NCI-H524 treated with DMSO at 0.1 percent for 48 hours (cell line): ENCODE measurements at regions not wholly inside any gene's neighbourhood (a gene's known extent, or its start where the extent isn't known, plus 50 kb on each side); places are given as distances from the start of the nearest gene placed in this dataset.
A peak's percentile ranks its signal among the peaks of the same experiment; 100 is the strongest.
"Not testable (repeated sequence)": the region's sequence is repeated elsewhere in the genome, so short reads cannot be mapped to it uniquely, and the experiment has no call there.

Experiments used
- DNase-seq: peaks from one replicate; lab custom pipeline; 2025; lab: John Stamatoyannopoulos, UW

DNA sequence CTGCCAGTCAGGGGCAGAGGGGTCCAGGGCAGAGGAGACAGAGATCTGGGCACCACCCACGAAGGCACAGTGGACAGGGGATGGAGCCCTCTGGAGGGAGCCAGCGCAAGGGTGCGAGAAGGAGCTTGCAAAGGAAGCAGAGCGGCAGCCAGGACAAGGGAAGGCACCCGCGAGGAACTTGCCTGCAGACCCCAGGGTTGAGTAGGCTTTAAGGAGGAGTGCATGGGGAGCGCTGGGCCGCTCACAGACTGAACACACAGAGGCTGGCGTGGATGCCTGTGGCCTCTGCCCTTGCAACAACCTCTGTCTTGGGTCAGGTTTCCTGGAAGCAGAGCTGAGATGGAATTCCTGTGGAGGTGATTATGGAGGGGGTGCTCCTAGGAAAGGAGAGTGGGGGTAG is 374.4 kb downstream of the CNTNAP3B start:
- not testable (repeated sequence) for DNase-seq

DNA sequence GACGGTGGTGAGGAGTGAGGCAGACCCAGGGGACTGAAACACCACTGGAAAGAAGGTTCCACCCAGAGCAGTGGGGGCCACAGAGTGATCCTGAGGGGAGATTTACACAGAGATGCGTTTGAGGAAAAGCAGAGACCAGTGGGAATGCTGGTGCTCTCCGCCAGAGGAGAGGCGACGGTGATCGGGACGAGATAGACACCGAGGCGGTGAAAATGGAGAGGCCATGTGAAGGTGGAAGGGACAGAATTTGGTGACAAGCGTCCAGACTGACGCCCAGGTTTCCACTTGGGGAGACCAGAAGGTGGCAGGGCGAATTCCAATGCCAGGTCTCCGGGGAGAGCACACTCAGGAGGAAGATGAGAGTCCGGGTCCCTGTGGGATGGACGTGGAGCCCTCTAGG is 374.8 kb downstream of the CNTNAP3B start:
- not testable (repeated sequence) for DNase-seq

DNA sequence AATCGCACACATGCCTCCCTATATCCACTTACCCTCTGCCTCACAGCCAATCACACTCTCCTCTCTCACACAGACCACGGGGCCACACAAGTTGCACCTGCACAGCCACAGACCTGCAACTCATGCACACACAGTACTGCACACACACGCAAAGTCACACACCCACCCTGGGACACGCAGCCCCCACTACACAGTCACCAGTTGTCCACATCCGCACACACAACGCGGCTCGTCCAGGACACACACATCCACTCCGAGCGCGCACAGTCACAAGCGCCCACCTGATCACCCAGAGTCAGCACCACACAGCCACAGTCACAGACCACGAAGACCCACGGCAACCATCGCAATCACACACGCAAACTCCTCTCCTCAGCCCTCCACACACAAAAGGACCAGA is 387.3 kb downstream of the CNTNAP3B start:
- DNase-seq, result not testable (repeated sequence)

DNA sequence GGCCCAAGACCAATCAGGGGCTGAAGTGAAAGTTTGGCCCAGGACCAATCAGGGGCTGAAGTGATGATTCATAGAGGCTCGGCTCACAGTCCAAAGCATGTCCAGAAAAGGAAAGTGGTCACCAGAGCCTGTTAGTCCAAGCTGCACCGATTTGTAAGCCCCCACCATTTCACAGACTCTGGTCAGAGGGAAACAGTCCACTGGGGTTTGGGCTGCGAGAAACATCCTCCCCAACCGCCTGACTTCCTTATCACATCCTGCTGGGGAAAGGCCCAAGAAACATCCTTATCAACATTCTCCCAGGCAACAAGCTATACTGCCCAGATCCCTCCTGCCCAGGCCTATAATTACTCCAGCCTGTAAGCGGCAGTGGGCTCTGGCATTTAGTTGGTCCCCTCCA is 388.1 kb downstream of the CNTNAP3B start:
- DNase-seq, result not testable (repeated sequence)

DNA sequence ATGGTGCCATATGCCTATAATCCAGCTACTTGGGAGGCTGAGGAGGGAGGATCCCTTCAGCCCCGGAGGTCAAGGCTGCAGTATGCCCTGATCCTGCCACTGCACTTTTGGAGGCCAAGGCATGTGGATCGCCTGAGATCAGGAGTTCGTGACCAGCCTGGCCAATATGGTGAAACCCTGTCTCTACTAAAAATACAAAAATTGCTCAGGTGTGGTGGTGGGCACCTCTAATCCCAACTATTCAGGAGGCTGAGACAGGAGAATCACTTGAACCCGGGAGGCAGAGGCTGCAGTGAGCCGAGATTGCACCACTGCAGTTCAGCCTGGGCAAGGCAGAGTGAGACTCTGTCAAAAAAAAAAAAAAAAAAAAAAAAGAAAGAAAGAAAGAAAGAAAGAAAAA is 390.5 kb downstream of the CNTNAP3B start:
- not testable (repeated sequence) for DNase-seq

DNA sequence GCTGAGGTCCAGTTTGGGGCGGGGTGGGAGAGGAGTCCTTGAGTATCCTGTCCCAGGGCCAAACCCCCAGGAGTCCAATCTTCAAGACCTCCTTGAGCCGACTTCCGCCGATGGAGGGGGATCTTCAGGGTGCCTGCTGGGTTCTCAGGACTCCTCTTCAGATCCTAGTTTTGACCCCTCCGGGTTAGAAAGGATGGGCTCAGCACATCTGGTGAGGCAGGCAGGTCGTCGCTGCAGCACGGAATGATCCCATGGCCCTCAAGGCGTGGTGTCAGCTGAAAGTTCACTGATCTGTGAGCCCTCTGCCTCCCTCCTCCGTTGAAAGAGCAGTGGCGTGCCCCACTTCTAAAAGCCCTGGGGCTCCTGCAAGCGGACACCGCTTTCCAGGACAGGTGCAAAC is 430.0 kb downstream of the CNTNAP3B start:
- not testable (repeated sequence) for DNase-seq

DNA sequence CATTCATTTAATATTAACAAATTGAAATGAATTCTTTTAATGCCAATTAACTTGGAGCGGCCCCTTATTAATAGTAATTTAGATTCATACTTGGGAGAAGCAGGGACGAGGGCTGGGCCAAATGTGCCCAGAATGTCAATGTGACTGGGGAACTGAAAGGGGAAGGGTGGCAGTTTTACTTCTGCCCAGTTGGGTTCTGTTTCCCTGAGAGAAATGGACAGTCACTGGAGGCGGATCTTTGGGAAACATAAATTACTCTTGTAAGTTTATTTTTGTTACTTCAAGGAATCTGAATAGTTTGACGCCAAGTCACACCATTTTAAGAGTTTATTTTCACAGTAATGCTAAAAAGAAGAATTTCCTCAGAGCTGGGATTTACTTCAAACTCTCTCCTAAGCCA is 432.1 kb downstream of the CNTNAP3B start:
- not testable (repeated sequence) for DNase-seq

DNA sequence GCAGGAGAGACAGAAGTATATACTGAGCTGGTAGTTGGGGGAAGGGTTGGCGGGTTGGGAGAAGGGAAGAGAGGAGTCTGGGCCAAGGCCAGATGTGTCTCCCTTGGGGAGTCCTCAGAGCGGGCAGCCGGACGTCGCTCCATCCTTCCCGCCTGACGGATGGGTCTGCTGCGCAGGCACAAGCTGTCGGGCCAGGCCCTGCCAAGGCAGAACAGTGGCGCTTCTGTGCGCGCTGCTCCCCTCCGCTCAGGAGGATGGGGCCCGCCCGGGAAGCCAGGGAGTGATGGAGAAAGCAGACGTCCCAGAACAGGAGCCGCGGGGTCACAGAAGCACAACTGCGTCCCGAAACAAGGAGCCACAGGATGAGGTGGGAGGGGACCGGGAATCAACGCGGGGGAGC is 449.9 kb downstream of the CNTNAP3B start:
- not testable (repeated sequence) for DNase-seq

DNA sequence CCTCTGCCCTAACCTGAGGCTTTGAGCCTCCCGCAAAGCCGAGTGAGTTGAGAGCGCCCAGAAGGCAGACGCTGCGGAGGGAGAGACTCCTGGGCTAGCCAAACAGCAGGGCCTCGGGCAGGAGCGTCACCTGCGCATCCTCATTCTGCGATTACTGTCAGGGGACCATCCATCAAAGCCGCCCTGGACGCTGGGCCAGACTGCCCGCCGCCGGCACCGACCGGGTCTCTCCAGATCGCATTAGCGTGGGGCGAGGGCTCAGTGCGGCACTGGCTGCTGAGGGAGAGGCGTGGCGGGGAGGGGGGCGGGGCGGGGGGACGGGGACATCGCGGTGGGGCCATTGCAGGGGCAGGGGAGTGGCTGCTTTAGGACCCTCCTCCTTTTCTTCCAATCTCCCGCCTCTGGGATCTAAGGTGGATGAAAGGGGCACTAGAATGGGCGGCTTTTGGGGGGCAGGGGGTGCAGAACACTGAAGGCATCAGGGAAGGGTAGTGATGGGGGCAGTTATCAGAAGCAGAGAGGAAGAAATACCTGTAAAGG is 465.7 kb downstream of the CNTNAP3B start:
- not testable (repeated sequence) for DNase-seq

DNA sequence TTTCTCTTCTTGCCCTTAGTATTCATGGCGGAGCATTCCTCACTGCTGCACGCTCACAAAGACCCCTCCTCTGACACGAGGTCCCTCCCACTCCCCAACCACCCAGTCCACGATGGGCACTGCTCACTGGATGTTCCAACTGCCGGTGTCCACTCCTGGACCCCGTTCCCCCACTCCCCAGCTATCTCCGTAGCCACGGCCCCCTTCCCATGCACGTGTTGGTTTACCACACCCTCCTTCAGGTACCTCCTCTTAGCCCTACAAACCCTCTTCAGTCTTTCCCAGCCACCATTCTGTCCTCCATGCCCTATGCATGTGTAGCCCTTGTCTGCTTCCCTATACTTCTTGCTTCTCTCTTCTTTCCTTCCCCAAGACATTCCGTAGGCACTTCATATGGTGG is 469.6 kb upstream of the ZNG1F start:
- DNase-seq, result not testable (repeated sequence)

DNA sequence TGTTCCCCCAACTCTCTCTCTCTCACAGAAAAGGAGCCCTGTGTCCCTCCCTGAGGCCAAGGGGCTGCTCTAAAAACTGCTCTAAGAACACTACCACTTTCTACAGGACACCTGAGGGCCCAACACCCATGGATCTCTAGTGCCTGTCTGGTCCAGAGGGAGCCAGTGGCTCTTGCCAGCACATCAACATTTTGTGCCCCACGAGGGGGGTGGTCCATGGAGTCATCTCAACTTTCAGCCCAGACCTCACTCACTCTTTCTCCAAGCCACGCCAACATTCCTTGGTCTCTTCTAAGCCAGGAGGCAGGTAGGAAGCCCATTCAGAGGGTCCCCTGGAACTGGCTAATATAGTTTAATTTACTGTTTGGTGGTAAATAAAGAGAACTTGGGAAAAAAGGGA is 469.0 kb upstream of the ZNG1F start:
- not testable (repeated sequence) for DNase-seq

DNA sequence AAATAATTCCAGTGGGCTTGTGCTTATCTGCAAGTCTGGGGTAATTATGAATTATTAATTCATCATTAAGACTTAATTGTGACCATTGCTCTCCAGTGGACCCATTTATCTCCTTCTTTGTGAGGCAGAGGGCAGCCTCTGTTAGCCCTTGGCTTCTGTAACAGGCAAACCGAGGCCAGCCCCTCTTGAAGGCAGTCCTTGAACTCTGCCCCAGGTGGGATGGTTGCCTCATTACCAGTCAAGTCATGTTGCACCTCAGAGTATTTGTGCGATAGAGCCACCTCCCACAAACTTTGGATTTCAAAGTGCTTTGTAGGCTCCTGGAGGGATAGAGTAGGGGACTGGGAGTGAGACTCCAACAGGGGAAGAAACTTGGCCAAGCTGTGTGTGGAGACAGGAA is 468.0 kb upstream of the ZNG1F start:
- DNase-seq, result not testable (repeated sequence)

DNA sequence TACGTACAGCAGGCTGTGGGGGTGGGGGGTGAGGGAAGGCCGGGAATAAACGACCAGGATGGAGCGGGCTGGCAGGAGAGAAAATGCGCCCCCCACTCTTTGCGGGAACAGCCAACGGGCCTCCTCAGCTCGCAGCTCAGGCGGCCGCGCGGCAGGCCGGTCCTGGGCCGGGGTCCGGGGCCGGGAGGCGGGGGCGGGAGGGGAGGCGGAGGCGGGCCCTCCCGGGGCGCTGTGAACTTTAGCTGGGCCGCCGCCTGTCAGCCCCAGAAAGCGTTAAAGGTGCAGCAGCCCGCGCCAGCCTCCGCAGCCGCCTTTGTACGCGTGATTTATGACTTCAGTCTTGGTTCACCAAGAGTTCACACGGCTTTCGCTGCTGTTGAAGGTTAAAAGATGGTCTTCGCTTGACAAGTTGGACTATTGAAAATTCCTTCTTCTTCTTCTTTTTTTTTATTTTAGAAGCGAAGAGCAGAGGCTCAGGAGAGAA is 466.0 kb upstream of the ZNG1F start:
- DNase-seq, result not testable (repeated sequence)

DNA sequence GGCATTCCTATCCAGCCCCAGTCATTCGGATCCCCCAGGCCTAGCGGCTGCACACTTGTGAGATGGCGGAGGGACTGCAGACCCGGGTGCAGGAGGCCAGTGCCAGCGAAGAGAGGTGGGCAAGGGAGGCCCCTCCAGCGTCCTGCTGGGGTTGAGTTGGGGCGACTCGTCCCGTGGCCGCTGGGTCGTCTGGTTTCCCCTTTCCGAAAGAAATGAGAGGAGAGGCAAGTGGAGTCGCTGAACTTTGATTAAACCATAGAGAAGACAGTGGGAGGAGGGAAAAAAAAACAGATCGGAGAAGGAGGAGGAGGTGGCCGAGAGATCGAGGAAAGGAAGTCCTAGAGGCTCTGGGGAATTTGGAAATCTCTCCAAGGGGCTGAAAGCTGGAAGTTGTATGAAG is 465.2 kb upstream of the ZNG1F start:
- DNase-seq, result not testable (repeated sequence)

DNA sequence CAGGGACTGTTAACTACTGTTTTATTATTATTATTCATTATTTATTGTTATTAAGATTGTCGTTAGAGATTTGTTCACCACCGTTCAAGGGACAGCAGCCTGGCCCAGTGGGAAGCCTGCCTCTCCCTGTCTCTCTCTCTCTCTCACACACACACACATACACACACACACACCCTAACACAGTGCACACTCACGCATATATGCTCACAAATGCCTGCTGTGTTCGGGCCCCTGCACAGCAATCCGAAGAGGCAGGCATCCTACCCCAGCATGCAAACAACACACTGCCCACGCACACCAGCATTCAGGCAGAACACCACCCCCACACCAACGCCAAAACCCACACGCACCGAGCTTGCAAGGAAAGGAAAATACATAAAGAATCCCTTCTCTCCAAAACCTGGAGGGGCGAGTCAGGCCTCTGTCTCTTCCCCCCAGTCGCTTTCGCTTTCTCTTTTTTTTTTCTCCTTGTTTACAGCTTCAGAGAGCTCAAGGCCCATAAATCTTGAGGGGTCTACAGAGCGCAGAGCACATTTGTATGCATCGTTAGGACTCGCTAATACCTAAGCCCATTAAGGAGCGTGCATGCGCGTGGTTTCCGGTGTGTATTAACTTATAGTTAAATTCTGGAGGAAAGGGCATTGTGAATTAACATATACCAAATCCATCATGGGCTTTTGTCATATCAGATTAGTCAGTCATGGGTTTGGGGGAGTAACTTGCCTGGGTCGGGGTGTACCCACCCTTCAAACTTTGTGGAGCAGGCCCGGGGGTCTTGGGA is 464.6 kb upstream of the ZNG1F start:
- DNase-seq, result not testable (repeated sequence)

DNA sequence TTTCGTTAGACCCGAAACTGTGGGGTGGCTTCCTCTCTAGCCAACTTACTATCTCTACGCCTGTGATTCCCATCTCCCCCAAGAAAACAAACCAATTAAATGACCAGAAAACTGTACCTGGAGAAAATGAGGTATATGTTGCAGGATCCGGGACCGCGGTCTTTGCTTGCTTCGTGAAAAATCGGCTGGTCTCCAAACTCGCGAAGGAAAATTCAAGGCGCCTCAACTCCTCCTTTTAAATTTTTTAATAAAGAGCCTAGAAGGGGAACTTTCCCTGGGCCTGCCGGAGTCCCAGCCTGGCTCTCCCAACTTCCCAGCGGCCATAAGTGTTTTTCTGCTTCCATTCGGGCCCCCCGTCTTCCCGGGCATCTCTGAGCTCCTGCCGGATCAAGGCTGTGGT is 463.7 kb upstream of the ZNG1F start:
- not testable (repeated sequence) for DNase-seq

DNA sequence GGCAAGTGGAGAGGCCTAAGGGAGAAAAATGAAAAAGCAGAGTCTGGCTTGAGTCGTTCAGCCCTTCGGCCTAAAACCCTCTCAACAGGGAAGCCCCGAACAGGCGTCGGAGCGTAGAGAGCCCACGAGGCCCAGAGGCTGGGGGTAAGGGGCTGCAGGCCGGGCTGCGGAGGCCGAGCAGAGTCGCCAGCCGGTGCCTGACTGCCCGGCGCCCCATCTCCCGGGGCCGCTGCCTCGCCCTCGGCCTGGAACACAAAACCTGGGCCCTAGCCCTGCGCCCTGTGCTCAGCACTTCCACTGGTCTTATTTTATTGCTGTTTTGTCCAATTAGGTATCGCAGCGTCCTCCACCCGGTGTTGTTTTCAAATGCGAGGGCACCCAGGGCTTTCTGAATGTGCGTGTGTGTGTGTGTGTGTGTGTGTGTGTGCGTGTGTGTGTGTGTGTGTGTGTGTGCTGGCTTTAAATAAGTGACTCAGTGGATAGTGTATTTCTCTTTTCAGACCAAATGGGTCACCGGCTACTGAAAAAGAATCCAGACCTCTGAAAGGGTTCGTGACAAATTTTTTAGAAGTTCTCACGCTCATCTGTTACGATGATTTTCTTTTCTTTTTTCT is 463.1 kb upstream of the ZNG1F start:
- not testable (repeated sequence) for DNase-seq

DNA sequence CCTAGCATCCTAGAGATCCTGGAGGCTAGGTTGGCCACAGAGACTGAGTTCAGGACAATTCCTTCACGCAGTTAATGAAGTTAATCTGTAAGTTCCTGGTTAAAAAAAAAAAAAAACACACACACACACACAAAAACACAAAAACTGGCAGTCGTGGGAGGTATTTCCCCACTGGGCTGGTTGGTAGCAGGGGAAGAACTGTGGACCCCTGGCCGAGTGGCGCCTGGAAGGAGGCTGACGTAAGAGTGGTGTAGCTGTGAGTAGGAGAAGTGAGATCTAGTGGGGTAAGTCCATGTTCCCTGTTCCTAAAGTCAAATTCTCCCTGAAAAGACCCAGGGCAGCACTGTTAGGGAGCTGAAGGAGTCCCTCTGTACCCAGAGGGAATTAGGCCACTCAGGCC is 461.0 kb upstream of the ZNG1F start:
- DNase-seq, result not testable (repeated sequence)

DNA sequence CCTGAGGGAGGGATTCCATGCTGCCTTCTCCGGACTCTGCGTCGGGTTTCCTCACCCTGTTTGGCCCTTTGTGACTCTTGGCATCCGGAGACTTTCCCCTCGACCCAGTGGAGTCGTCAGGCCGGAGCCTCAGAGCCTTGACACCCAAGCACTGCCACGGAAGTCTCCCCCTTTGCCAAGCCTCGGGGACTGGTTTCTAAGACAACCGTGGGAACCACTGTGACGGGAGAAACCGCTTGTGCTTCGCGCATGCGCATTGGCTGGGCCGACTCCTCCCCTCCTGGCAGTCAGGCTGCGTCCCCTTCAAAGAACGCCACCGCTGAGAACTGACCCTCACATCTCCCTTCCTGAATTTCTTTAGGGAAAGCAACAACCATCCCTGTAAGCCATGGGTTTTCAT is 459.4 kb upstream of the ZNG1F start:
- DNase-seq, result not testable (repeated sequence)

DNA sequence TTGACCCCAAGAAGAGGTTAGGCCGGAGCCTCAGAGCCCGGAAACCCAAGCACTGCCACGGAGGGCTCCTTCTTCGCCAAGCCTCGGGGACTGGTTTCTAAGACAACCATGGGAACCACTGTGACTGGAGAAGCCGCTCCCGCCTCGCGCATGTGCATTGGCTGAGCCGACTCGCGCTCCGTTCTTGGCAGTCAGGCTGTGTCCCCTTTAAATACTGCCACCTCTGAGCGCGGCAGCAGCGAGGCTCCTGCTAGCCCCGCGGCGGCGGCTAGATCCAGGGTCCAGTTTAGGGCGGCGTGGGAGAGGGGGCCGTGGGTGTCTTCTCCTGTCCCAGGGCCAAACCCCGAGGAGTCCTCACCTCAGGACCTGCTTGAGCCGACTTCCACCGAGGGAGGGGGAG is 457.1 kb upstream of the ZNG1F start:
- not testable (repeated sequence) for DNase-seq

DNA sequence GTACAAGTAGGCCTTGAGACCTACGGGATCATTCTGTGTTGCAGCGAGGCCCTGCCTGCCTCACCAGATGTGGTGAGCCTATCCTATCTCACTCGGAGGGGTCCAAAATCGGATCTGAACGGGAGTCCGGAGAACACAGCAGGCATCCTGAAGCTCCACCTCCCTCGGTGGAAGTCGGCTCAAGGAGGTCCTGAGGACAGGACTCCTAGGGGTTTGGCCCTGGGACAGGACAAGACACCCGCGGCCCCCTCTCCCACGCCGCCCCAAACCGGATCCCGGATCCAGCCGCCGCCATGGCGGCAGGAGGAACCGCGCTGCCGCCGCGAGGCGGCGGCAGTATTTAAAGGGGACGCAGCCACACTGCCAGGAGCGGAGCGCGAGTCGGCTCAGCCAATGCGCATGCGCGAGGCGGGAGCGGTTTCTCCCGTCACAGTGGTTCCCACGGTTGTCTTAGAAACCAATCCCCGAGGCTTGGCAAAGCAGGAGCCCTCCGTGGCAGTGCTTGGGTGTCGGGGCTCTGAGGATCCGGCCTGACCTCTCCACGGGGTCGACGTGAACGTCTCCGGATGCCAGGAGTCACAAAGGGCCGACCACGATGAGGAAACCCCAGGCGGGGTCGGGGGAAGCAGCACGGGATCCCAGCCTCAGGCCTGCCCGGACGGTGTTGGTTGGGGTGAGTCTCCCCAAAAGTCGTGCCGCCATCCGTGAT is 454.6 kb upstream of the ZNG1F start:
- peak; percentile 0 for DNase-seq

DNA sequence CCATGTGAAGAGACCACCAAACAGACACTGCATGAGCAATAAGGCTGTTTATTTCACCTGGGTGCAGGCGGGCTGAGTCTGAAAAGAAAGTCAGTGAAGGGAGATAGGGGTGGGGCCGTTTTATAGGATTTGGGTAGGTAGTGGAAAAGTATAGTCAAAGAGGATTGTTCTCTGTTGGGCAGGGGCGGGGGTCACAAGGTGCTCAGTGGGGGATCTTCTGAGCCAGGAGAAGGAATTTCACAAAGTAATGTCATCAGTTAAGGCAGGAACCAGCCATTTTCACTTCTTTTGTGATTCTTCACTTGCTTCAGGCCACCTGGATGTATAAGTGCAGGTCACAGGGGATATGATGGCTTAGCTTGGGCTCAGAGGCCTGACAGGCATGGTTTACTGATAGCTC is 444.6 kb upstream of the ZNG1F start:
- not testable (repeated sequence) for DNase-seq
